ENCODE measurements at regions not wholly inside any gene's neighbourhood (a gene's known extent, or its start where the extent isn't known, plus 50 kb on each side); places are given as distances from the start of the nearest gene placed in this dataset.

DNA sequence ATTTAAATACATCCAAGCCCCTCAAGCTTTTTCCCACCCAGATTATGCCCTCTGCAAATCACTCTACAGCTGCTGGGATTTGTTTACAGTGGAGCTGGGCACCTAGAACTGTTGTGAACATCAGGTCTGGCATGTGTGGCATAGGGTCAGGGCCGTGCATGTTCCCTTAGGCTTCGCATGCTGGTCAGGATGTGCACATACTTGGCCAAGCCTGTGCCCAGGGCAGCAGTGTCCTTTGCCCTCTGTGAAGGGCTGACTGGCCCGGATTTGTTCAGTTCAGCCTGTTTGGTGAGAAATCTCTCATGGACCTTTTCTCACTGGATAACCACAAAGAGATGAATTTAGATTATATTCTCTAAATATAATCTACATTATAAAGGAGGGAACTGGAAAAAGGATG, 471.9 kb downstream of the TRIML1 start:
- H3K27ac ChIP-seq (ENCODE audit: low read depth, low read length) = no peak overlapping the region
- no peaks in the 10 kb centered on the region for H3K36me3 ChIP-seq (ENCODE audit: control insufficient read depth, insufficient read depth, low read length)
- H3K27me3 ChIP-seq (ENCODE audit: control insufficient read depth, insufficient read depth, low read length) = no peaks in the 10 kb centered on the region
- H3K9ac ChIP-seq (ENCODE audit: low read length) = no peak overlapping the region
- H3K9me3 ChIP-seq (ENCODE audit: control insufficient read depth, insufficient read depth, low read depth, low read length) = no peaks in the 10 kb centered on the region
- no peak overlapping the region for H3K4me3 ChIP-seq (ENCODE audit: low read depth, low read length)
- H3K4me1 ChIP-seq (ENCODE audit: control insufficient read depth, insufficient read depth, low read length) = no peaks in the 10 kb centered on the region

DNA sequence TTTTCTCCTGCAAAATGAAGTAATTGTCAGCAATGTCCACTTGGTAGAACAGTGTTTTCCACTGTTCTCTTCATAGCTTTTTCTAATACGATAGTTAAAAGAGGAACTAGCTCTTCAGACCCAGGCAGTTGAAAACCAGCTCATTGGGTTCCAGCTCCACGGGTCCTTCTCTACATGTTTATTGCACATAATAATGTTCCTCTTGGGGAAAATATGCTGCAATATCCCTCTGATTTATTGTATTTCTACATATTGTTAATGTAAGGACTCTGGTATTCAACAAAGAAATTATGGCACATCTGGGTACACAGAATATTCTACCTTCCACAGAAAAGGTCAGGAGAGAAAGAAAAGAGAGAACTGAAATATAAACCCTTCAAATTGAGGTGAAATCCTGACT, 473.4 kb downstream of the TRIML1 start:
- no peak overlapping the region for H3K9ac ChIP-seq (ENCODE audit: low read length)
- no peak overlapping the region for H3K4me3 ChIP-seq (ENCODE audit: low read depth, low read length)
- no peaks in the 10 kb centered on the region for H3K27me3 ChIP-seq (ENCODE audit: control insufficient read depth, insufficient read depth, low read length)
- no peaks in the 10 kb centered on the region for H3K4me1 ChIP-seq (ENCODE audit: control insufficient read depth, insufficient read depth, low read length)
- no peak overlapping the region for H3K27ac ChIP-seq (ENCODE audit: low read depth, low read length)
- no peaks in the 10 kb centered on the region for H3K36me3 ChIP-seq (ENCODE audit: control insufficient read depth, insufficient read depth, low read length)
- no peaks in the 10 kb centered on the region for H3K9me3 ChIP-seq (ENCODE audit: control insufficient read depth, insufficient read depth, low read depth, low read length)

DNA sequence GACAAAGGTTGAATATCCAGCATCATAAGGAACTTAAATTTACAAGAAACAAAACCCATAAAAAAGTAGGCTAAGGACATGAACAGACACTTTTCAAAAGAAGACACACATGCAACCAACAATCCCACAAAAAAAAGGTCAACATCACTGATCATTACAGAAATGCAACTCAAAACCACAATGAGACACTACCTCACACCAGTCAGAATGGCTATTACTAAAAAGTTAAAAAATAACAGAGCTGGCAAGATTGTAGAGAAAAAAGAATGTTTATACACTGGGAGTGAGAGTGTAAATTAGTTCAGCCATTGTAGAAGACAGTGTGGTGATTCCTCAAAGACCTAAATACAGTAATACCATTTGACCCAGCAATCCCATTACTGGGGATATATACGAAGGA, 474.7 kb downstream of the TRIML1 start:
- Histone ChIP-seq H3K36me3 (ENCODE audit: control insufficient read depth, insufficient read depth, low read length) (no peaks in the 10 kb centered on the region), H3K9me3 (ENCODE audit: control insufficient read depth, insufficient read depth, low read depth, low read length) (no peaks in the 10 kb centered on the region), H3K9ac (ENCODE audit: low read length) (no peak overlapping the region), H3K27me3 (ENCODE audit: control insufficient read depth, insufficient read depth, low read length) (no peaks in the 10 kb centered on the region), H3K27ac (ENCODE audit: low read depth, low read length) (no peak overlapping the region), H3K4me3 (ENCODE audit: low read depth, low read length) (no peak overlapping the region), H3K4me1 (ENCODE audit: control insufficient read depth, insufficient read depth, low read length) (no peaks in the 10 kb centered on the region)

DNA sequence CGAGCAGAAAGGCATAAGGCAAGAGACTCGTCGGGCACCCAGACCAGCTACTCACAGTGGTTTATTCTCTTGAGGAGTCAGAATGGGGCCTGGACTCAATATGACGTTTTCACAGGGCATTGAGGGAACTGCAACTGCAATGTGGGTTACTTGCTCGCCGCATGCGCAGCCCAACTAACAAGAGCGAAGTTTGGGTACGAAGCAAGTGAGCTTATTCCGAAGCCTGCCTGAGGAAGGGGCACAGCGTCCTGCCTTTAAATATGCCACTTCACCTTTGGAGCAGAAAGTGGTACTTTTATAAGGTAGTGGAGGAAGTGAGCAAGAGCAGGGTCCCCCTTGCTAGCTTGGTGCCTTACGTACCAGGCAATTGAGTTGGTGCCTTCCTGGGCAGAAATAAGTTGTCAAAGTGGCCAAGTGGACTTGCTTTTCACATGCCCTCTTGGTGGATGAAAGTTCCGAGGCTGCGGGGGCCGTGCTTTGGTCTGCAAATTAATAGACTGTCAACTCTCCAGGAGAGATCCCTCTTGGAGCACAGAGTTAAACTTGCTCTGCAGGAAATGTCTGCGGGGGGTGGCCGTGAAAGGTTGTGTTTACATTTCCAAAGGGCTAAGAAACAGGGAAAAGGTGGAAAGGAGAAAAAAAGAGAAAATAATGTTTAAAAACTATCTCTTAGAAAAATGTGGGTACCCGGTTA, 480.4 kb downstream of the TRIML1 start:
- Histone ChIP-seq H3K9me3 (ENCODE audit: control insufficient read depth, insufficient read depth, low read depth, low read length) (no peaks in the 10 kb centered on the region), H3K4me1 (ENCODE audit: control insufficient read depth, insufficient read depth, low read length) (peaks cover 10% of the 10 kb centered on the region), H3K27ac (ENCODE audit: low read depth, low read length) (no peak overlapping the region), H3K27me3 (ENCODE audit: control insufficient read depth, insufficient read depth, low read length) (no peaks in the 10 kb centered on the region), H3K36me3 (ENCODE audit: control insufficient read depth, insufficient read depth, low read length) (no peaks in the 10 kb centered on the region), H3K4me3 (ENCODE audit: low read depth, low read length) (0 out of 2 replicates have a peak overlapping the region, but pooled peaks have one; percentile 1), H3K9ac (ENCODE audit: low read length) (no peak overlapping the region)

DNA sequence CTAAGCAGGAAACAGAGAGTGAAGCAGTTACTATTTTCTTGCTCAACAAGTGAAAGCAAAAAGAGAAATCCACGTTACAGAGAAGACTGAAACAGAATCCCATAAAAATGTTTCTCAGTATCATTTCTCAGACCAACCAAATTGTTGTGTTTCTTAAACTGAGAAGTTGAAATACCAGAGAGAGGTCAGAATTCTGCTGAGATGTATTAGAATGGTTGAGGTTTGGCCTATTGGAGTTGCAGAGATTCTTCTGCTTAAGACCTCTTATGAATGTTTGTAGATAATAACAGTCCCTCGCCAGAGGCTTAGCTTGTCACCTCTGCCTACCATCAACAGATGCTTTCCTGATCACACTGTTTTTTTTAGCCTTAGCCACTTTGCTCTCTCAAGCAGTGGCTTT, 481.4 kb downstream of the TRIML1 start:
- Histone ChIP-seq H3K9me3 (ENCODE audit: control insufficient read depth, insufficient read depth, low read depth, low read length) (no peaks in the 10 kb centered on the region), H3K4me1 (ENCODE audit: control insufficient read depth, insufficient read depth, low read length) (peaks cover 10% of the 10 kb centered on the region), H3K9ac (ENCODE audit: low read length) (no peak overlapping the region), H3K27ac (ENCODE audit: low read depth, low read length) (no peak overlapping the region), H3K36me3 (ENCODE audit: control insufficient read depth, insufficient read depth, low read length) (no peaks in the 10 kb centered on the region), H3K4me3 (ENCODE audit: low read depth, low read length) (no peak overlapping the region), H3K27me3 (ENCODE audit: control insufficient read depth, insufficient read depth, low read length) (no peaks in the 10 kb centered on the region)

DNA sequence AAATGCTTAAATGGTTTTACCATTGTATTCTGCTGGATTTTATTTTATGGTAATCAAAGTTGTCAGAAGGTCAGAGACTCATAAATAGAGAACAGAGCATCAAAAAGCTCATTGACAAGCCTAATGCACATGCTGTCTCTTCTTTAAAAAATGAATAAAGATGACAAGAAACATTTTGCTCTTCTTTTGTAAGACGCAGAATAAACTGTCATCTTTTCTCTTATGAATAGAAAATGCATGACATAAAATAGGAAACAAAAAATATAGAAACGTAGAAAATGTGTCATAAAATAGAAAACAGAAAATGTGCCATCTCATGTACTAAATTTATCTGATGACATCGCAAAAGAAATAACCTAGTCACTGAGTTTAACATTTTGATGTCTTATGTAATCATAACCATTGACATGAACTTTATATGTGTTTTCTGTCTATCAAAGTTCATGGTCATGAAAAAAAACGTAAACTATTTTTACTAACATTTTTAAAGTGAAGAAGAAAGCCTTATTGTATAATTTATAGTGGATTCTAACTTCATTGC, 484.1 kb downstream of the TRIML1 start:
- no peak overlapping the region for H3K4me3 ChIP-seq (ENCODE audit: low read depth, low read length)
- peaks cover 10% of the 10 kb centered on the region for H3K4me1 ChIP-seq (ENCODE audit: control insufficient read depth, insufficient read depth, low read length)
- H3K9me3 ChIP-seq (ENCODE audit: control insufficient read depth, insufficient read depth, low read depth, low read length) = no peaks in the 10 kb centered on the region
- no peak overlapping the region for H3K27ac ChIP-seq (ENCODE audit: low read depth, low read length)
- H3K36me3 ChIP-seq (ENCODE audit: control insufficient read depth, insufficient read depth, low read length) = no peaks in the 10 kb centered on the region
- H3K27me3 ChIP-seq (ENCODE audit: control insufficient read depth, insufficient read depth, low read length) = no peaks in the 10 kb centered on the region
- no peak overlapping the region for H3K9ac ChIP-seq (ENCODE audit: low read length)

DNA sequence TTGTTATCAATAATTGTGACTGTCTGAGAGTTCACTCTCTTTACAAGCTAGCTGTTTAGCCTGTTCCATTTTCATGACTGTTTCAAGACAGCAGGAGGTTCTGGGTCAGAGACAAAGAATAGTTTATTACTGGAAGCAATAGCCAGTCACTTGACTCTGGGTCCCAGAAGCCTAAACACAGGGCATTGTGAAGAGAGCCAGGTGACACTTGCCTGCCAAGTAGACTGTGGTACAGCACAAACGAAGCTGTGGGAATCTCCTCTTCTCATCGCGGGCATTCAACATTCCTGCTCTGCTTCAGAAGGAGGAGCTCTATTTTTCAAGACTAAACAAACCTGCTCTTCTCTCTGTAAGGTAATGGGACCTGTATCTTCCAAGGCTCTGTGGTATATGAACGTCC, 485.1 kb downstream of the TRIML1 start:
- H3K36me3 ChIP-seq (ENCODE audit: control insufficient read depth, insufficient read depth, low read length) = no peaks in the 10 kb centered on the region
- no peaks in the 10 kb centered on the region for H3K27me3 ChIP-seq (ENCODE audit: control insufficient read depth, insufficient read depth, low read length)
- H3K4me1 ChIP-seq (ENCODE audit: control insufficient read depth, insufficient read depth, low read length) = peaks cover 9% of the 10 kb centered on the region
- H3K9me3 ChIP-seq (ENCODE audit: control insufficient read depth, insufficient read depth, low read depth, low read length) = no peaks in the 10 kb centered on the region
- H3K4me3 ChIP-seq (ENCODE audit: low read depth, low read length) = no peak overlapping the region
- H3K27ac ChIP-seq (ENCODE audit: low read depth, low read length) = no peak overlapping the region
- H3K9ac ChIP-seq (ENCODE audit: low read length) = no peak overlapping the region

DNA sequence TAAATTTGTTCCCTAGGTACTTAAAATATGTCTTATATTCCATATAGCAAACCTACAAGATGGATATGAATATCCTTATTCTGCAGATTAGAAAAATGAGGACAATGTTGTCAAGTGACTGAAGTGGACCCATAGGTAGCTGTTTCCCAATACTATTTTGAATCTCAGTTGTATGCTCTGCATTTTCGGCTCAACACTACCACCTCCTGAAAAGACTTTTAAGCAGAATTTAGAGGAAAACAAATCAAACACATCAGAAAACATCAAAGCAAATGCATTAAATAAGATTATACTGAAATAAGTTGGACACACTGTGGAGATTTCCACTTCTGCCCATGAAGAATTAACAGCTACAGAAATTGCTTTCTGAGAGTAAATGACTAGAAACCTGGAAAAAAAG, 488.7 kb downstream of the TRIML1 start:
- Histone ChIP-seq H3K4me1 (ENCODE audit: control insufficient read depth, insufficient read depth, low read length) (no peaks in the 10 kb centered on the region), H3K9me3 (ENCODE audit: control insufficient read depth, insufficient read depth, low read depth, low read length) (peaks cover 8% of the 10 kb centered on the region), H3K9ac (ENCODE audit: low read length) (no peak overlapping the region), H3K27me3 (ENCODE audit: control insufficient read depth, insufficient read depth, low read length) (no peaks in the 10 kb centered on the region), H3K36me3 (ENCODE audit: control insufficient read depth, insufficient read depth, low read length) (no peaks in the 10 kb centered on the region), H3K4me3 (ENCODE audit: low read depth, low read length) (no peak overlapping the region), H3K27ac (ENCODE audit: low read depth, low read length) (no peak overlapping the region)

DNA sequence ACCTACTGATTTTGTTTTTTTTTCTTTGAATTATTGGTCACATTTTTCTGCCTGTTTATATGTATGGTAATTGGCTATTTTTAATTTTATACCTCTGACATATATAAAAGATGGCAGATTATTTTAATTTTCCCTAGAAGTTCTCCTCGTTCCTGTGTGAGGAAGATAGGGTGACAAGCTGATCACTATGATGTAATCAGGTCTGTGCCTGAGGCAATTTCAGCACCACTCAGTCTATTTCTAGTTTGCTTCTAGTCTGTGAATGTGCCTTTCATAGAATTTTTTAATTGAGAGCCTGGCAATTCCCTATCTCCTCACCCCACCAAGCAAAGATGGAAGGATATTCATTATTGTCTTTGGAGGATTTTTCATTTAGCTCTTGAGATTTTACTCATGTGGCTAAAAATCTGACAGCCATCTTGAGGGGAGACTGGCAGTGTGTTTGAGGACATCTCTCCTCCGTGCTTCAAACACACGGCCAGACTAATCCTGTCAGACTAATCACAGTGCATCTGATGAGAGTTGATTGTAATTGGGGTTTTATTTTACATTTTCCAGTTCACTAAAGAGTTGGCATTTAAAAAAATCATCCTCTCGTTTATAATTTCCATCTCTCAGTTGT, 500.3 kb downstream of the TRIML1 start:
- Histone ChIP-seq H3K27ac (ENCODE audit: low read depth, low read length) (no peak overlapping the region), H3K4me1 (ENCODE audit: control insufficient read depth, insufficient read depth, low read length) (no peaks in the 10 kb centered on the region), H3K9me3 (ENCODE audit: control insufficient read depth, insufficient read depth, low read depth, low read length) (no peaks in the 10 kb centered on the region), H3K4me3 (ENCODE audit: low read depth, low read length) (no peak overlapping the region), H3K27me3 (ENCODE audit: control insufficient read depth, insufficient read depth, low read length) (no peaks in the 10 kb centered on the region), H3K9ac (ENCODE audit: low read length) (no peak overlapping the region), H3K36me3 (ENCODE audit: control insufficient read depth, insufficient read depth, low read length) (no peaks in the 10 kb centered on the region)

DNA sequence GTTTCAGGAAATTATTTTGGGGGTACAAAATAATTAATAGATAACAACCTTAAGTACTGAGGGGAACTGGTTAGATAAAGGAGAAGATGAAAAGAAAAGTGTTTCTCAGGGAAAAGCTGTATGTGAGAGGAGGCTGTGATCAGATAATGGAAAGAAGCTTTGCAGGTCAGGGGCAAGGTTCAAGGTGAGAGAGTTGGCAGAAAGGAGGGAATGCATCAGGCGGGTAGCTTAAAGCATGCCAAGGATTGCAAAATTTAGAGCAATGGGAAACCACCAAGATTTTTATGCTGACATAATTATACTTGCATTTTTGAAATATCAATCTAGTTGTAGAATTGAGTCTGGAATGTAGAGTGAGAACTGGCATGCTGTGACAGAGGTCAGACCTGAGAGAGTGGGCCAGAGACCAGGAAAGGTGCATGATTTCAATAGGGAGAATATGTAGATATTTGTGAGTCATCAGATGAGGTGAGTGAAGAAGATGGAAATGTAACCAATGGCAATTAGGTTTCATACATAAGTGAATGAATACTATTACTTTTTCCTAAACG, 508.7 kb downstream of the TRIML1 start:
- Histone ChIP-seq H3K9ac (ENCODE audit: low read length) (no peak overlapping the region), H3K27me3 (ENCODE audit: control insufficient read depth, insufficient read depth, low read length) (no peaks in the 10 kb centered on the region), H3K36me3 (ENCODE audit: control insufficient read depth, insufficient read depth, low read length) (no peaks in the 10 kb centered on the region), H3K27ac (ENCODE audit: low read depth, low read length) (no peak overlapping the region), H3K4me3 (ENCODE audit: low read depth, low read length) (no peak overlapping the region), H3K9me3 (ENCODE audit: control insufficient read depth, insufficient read depth, low read depth, low read length) (no peaks in the 10 kb centered on the region), H3K4me1 (ENCODE audit: control insufficient read depth, insufficient read depth, low read length) (peaks cover 10% of the 10 kb centered on the region; the same call in 1 of the 2 replicates)

DNA sequence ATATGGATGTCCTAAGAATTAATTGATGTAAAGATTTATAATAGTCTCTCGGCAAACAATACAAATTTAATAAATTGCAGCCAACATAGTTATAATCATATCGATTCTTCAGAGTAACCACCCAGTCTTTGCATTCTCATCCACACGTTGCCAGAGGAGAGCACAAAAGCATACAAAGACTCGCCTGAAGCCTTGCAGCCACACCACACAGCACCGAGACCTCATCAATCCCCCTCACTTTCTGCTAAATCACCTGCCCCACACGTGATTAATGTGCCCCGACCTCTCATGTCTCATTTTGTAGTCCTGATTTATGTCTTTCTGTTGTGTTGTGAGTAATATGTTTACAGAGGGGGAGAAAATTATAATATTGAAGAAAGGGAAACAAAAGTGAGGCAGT, 510.4 kb downstream of the TRIML1 start:
- Histone ChIP-seq H3K27me3 (ENCODE audit: control insufficient read depth, insufficient read depth, low read length) (no peaks in the 10 kb centered on the region), H3K9me3 (ENCODE audit: control insufficient read depth, insufficient read depth, low read depth, low read length) (no peaks in the 10 kb centered on the region), H3K4me3 (ENCODE audit: low read depth, low read length) (no peak overlapping the region), H3K9ac (ENCODE audit: low read length) (no peak overlapping the region), H3K27ac (ENCODE audit: low read depth, low read length) (no peak overlapping the region), H3K36me3 (ENCODE audit: control insufficient read depth, insufficient read depth, low read length) (no peaks in the 10 kb centered on the region), H3K4me1 (ENCODE audit: control insufficient read depth, insufficient read depth, low read length) (peaks cover 10% of the 10 kb centered on the region; the same call in 1 of the 2 replicates)
